HG03025 (cell line): ENCODE measurements at regions not wholly inside any gene's neighbourhood (a gene's known extent, or its start where the extent isn't known, plus 50 kb on each side); places are given as distances from the start of the nearest gene placed in this dataset.

ENCODE experiments used
- ATAC-seq: cut with Tn5 transposase; IDR thresholded peaks from one replicate; pipeline ENCODE4 v1.9.1; 2021; ENCODE audit warnings: mild to moderate bottlenecking, moderate library complexity; ENCODE audit not compliant: unreplicated experiment, low FRiP score

DNA sequence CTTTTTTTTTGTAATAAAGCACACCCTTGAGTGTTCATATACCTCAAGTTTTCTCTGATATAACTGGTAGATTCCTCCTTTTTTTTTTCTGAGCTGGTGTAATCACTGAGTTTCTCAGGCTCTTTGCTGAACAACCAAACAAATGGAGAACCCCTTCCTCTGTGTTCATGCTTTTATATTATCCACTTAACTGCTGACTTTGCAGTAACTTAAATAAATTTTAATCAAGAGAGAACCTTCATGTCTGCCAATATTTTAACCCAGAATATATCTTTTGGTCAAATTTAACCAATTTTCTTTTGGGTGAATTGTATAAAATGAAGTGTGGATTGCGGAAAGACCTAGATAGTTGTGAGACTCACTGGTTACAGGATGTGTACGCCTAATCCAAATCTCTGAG, 833.0 kb upstream of the COX7C start:
- no peak for ATAC-seq

DNA sequence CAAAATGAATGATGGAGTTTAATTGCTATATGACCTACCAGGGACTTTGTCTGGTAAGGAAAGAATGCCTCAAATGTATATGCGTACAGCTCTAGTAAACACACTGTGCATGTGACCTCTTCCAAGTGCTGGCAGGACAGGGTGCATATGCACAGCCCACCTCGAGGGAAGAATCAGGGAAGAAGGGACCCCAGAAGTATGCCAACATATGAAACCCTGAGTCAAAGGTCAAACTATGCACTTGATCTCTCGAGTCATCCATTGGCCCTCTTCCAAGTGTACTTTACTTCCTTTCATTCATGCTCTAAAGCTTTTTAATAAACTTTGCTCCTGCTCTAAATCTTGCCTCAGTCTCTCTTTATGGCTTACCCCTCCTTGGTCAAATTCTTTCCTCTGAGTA, 804.6 kb upstream of the COX7C start:
- ATAC-seq: no peak

DNA sequence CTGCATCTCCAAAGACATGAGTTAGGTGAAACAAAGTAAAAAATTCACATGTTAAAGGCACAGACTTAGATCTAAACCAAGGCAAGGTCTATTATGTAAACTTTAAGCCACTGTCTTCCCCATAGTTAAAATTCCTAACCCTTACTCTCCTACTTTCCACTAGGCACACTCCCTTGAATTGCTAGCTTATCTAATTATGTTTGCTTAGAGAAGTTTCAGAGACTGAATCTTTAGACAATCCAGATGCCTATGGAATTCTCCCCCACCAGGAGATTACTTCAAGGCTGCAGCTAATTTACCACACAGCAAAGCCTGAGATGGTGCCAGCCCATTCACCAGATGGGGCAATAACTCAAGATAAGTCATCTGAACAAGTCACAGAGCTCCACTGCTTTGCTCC, 803.1 kb upstream of the COX7C start:
- ATAC-seq: no peak

DNA sequence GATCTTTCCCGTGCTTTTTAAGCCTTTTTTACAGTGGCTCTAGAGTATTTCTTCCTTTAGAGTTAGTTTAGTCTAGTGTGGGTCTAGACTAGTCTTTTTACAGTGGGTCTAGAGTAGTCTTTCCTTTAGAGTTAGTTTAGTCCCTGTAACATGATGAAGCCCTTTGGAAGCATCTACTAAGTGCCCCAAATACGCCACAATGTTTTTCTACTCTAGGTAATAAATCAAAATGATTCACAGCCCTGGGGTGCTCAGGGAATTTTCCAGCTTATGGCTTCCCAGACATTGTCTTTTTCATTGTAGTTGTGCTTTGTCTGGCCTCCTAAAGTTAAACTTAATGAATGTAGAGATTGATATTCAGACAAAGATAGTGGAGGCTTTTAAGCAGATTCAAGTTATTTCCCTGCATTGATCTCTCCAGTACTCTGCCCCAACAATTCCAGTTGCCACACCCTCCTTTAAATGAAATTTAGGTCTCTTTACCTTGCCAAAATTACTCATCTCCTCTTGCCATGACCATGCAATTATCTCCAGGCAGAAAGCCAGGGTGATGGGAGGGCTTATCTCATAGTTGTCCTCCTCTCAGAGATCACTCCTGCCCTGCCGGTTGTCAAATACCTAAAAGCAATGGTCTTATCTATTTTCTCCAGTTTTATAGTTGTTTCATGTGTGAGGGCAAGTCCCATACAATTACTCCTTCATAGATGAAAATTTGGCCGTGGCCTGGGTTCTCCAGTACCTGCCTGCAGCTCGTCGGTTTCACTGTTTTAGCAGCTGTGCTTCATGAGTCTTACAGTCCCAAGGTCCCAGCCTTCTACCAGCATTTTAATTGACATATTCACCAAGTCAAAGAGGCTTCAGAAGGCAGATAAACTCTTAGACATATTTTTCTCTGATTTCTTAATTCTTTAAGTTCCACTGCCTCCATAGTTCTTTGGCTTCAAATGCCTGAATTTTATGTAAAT, 794.0 kb upstream of the COX7C start:
- ATAC-seq: no peak

DNA sequence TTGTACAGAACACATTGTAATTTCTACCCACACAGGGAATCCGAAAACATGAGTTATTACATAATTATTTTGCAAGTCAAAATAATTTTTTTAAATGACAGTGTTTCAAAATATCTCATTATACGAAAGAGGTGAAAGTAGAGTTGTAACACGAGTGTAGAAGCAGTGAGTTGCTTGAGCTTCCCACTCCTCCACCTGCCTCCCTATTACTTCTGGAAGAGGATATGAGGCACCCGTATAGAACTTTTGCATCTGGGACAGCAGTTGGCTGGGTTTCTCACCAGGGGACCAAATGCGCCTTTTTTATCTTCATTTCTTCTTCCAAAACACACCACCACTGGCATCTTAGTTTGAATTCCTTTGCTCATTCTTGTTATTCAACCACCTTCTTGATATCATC, 779.0 kb upstream of the COX7C start:
- no peak for ATAC-seq

DNA sequence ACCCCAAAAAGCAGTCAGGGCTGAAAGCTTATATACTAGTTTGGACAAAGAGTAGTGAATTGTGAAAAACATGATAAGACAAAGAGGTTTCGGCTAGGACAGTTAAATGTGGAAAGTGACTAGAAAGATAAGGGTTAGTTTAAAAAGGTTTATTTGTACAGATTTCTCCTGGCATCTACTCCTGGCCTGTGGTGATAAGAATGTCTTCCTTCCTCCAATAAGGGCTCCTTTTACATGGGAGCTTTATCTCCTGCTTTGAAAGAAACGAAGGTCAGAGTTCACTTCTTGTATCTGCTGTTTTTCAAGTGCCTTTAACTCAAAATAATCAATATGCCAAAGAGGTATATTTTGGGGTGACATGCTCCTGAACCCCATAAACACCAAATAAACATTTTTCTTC, 776.1 kb upstream of the COX7C start:
- no peak for ATAC-seq

DNA sequence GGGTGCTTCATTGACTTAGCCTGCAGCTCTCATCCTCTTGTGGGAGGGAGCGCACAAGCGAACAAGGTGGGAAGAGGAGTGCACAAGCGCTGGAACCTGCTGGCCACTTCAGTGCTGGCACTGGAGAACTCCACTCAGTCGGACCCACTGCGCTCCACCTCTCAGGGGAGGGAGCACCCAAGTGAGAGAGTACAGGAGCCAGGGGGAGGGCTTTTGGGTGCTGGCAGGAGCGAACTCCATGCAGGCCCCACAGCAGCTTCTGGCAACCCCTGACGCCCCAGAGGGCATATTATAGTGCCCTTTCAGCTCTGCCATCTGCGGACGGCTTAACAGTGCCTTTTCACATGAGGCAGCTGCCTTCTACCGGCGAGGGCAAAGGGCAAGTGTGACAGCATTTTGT, 774.2 kb upstream of the COX7C start:
- ATAC-seq: no peak

DNA sequence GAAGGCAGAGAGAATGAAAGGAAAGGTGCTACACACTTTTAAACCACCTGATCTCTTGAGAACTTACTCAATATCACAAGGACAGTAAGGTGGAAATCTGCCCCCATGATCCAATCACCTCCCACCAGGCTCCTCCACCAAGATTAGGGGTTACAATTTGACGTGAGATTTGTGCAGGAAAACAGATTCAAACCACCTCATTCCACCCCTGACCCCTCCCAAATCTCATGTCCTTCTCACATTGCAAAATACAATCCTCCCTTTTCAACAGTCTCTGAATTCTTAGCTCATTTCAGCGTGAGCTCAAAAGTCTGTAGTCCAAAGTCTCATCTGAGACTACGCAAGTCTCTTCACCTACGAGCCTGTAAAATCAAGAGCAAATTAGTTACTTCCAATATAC, 768.3 kb upstream of the COX7C start:
- ATAC-seq: no peak

DNA sequence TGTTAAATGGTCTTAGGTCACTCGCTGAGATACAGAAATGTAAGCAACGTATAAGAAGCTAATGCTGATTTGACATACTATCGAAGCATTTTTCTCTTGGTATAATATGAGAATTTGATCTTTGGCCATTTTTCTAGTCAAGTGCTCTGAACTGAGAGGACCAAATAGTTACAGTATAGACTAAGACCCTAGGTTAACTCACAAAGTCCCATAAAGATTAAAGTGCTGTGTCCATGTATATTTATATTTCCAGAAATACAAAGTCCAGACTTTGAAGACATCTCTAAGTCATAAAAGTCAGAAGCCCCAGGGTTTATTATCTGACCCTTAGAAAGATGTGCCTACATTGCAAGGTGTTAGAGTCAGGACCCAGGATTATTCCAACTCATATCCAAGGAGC, 752.4 kb upstream of the COX7C start:
- ATAC-seq: no peak

DNA sequence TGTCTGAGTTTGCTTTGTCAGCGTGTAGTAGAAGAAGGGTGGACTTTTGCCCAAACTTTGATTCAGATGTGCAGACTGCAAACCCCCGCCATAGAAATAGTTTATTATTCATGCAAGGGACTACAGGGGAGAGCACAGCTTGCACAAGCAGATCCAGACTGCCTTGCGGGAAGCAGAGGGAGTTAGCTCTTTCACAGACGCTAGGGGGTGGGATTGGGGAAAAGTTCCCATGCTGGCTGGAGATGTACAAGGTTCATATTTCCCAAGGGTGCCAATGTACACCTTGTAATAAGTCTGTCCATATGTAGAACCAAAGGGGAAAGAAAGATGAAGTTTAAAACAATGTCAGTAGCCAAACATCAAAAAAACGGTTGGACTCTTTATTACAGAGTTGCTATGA, 749.7 kb upstream of the COX7C start:
- no peak for ATAC-seq

DNA sequence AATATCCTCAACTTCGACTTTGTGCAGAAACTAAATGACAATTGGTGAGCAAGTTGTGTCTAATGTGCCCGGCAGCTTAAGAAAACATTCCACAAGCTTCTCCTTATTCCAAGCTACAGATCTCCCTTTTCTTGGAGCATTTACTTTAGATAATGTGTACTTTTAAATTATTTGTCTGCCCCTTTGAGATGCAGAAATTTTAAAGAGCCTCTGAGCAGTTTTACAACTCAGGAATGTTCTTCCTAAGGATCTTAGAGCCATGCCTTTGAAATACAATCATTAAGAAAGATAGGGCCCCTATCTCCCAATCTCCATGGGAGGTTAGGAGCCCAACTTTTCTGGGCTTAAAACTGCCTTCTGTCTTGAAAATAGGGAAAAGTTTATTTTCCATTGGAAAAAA, 723.7 kb upstream of the COX7C start:
- no peak for ATAC-seq

DNA sequence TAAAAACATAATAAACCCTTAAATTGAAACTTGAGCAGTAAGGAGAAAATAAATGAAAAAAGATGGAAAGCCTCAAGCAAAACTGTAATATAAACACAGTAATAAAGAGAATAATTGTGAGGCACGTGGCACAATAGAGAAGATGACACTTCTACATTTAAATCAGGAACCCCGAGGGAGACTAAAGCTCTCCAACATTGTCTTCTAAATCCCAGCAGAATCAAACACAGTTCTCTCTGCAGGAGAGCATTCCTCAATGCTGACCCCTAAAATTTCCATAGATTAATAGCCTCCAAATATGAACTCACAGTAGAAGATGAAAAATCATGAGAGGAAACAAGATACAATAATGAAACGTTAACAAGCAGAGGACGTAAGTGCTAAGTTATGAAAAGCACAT, 721.2 kb upstream of the COX7C start:
- no peak for ATAC-seq

DNA sequence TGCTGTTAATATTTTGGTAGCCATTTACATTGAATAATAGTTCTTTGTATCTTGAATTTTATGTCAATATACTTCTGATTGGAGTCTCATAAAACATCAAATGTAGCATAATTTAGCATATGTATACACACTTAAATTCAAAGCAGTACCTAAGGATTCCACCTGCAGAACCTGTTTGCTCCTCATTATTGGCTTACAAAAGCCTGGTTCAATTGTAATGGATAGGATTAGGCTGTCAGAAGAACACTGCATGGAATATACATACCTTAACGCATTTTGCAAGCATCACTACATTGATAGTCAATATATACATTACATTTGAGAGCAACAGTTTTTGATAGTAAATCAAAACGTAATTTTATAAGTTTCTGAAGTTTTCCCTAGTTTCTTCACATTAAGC, 711.3 kb upstream of the COX7C start:
- no peak for ATAC-seq

DNA sequence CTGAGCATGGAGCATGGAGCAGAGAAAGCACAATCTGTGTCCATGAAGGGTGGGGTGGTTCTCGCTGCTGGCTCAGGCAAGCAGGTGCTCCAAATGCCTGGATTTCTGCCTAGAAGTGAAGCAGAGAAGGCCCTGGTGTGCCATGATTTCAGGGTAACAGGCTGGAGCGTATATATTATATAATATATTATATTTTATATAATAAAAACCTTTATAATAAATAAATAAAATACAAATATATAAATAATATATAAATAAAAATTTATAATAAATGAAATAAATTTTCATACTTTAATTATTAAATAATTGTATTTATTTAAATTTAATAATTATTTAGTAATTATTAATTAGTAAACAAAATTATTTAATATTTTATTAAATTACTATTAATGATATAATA, 707.4 kb upstream of the COX7C start:
- no peak for ATAC-seq

DNA sequence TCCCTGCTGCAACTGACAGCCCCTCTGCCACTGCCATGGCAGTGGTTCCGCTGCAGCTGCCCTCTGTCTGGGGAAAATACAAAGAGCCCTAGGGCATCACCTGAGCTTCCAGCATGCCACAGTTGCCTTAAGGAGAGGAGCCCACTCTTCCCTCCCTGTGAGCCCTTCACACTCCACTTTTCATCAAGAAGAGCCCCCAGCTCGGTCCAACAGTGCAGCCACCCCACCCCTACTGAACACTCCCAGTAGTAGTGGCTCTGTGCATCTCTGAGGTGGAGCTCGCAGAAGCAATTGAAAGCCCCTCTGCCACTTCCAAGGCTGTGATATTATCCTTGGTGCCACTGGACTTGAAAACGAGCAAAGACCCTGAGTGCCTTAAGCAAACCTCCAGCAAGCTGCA, 696.8 kb upstream of the COX7C start:
- no peak for ATAC-seq

DNA sequence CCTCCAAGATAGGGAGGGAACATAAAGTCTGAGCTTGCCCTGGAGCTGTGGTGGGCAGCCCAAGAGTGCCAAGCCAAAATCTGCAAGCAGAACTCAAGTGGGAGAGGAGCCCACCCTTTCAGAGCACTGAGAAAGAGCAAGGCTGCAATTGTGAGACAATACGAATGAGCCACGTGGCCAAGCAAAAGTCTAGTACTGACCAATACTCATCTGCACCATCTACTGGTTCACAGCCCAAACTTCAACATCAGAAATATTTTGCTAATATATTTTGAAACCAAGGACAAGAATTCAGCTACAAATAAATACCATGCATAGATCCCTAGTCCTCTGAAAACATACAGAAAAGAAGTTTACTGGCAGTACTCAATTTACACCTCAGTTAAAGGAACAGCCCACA, 696.2 kb upstream of the COX7C start:
- no peak for ATAC-seq

DNA sequence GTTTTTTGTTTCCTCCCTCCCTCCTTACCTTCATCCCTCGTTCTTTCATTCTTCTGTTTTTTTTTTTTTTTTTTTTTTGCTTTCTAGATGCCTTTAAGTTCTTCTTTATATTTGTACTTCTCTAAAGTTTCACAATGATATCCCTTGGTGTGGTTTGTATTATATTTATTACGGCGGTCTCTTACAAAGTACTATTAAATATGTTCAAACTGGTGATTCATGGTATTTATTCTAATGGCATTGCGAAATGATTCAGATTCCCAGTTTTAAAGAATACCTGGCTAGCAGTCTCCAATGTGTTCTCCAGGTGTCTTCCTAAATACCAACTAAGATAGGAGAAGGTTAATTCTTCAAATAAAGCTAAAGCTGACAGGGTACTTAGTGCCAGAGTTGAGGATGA, 690.1 kb upstream of the COX7C start:
- no peak for ATAC-seq

DNA sequence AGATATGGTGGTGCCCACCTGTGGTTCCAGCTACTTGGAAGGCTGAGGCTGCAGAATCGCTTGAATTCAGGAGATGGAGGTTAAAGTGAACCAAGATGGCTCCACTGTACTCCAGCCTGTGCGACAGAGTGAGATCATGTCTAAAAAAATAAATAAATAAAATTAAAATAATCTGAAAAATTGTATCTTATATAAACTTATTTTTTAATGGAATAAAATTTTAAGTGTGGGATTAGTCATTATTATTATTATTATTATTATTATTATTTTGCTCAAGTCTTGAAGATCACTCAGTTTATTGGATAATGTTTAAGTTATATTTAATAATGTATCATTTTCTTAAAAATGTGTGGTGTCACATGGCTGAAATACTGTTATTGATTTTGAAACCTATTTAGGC, 688.0 kb upstream of the COX7C start:
- ATAC-seq: no peak

DNA sequence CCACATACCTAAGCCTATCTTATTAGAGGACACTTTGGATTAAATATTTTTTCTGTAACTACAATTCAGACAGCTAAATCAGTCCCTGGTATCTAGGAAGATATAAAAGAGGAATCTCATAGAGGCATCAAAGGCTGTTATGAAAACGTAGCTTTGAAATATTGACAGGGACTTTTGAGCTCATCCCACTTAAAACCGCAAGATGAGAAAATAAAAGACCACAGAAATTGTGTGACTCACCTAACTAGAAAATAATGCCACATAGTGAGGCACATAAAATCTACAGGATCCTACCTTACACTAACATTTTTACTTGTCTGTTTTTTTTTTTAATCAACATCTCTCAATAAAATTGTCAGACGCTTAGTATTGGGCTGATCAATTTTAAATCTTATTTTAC, 686.5 kb upstream of the COX7C start:
- no peak for ATAC-seq

DNA sequence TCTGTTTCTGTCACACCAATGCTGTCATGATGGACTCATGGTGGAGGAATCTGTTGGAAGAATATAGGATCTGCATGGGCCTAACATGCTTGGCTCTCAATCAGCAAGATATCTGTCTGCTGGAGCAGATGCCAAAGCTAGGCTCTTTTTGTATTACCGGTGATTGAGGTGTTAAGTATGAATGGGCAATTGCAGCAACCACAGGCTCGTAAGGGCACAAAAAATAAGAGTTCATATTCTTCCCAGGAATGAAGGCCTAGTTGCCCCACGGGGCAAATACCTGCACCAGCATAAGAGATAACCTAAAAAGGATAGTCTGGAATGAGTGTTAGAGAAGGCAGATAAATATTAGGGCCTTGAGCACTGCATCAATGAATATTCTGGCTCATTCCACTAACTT, 679.5 kb upstream of the COX7C start:
- ATAC-seq: no peak

DNA sequence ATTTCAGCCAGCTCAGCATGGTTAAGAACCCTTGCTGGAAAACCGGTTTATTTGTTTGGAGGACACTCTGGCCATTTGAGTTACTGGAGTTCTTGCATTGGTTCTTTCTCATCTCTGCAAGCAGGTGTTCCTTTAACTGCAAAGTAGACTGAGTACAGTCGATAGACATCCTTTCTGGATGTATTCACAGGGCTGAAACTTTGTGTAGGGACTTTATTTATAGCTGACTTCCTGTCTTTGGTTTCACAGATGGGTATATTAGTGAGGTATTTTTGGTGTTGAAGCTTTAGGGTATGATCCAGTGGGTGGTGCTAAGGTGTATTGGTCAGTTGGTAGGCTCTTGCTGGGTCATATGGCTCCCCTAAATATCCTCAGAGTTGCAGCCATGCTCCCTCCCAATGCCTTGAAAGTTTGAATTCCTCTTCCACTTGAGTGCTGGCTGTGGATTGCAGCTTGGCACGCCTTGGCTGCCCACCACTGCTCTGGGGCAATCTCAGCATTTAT, 666.0 kb upstream of the COX7C start:
- no peak for ATAC-seq

DNA sequence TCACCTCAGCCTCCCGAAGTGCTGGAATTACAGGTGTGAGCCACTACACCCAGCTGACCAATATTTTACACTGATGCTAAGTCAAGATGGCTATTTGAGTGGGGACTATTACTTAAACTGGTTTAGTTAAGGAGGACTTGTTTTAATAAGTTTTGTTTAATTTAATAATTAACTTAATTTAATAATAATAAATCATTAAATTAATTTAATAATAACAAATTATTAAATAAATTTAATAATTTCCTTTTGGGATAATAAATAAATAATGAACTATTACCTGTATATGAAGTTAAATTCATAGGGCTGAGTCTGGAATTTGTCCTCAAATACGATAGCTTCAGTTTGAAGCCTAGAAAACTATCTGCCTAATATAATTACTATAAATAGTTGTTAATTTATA, 665.1 kb upstream of the COX7C start:
- no peak for ATAC-seq
